CD14-positive monocyte (primary cell): ENCODE measurements at regions not wholly inside any gene's neighbourhood (a gene's known extent, or its start where the extent isn't known, plus 50 kb on each side); places are given as distances from the start of the nearest gene placed in this dataset.

Experiments
- DNase-seq, 3 donors: peaks; one replicate each; pipeline ENCODE4 v3.0.0-alpha.2; 2011 to 2022
- H2AFZ ChIP-seq: 2 replicates; pipeline ENCODE4 v1.6.0; 2012; ENCODE audit warnings: mild to moderate bottlenecking, low read depth, low read length, inconsistent platforms; ENCODE audit not compliant: insufficient read depth, poor library complexity, severe bottlenecking
- H3K27ac ChIP-seq, 2 donors: 1 replicate in 1 of 2; 2 replicates in 1 of 2; pipeline ENCODE4 v1.5.1; 2012 to 2013; ENCODE audit warnings: low read length in 2 of 2, control low read depth in 1 of 2, inconsistent platforms in 1 of 2, low read depth in 1 of 2, mild to moderate bottlenecking in 1 of 2
- H3K27me3 ChIP-seq, 2 donors: one replicate each; pipeline versions ENCODE4 v1.6.0 to v1.6.1; 2011 to 2013; ENCODE audit warnings: low read length in 2 of 2; ENCODE audit not compliant: control insufficient read depth in 2 of 2, insufficient read depth in 2 of 2
- H3K36me3 ChIP-seq, 2 donors: replicated peaks in 1 of 2; 1 replicate in 1 of 2; 2 replicates in 1 of 2; pipeline versions ENCODE4 v1.5.1 to v1.6.1; 2012 to 2013; ENCODE audit warnings: low read length in 2 of 2, control low read depth in 1 of 2, inconsistent platforms in 1 of 2, mild to moderate bottlenecking in 1 of 2; ENCODE audit not compliant: insufficient read depth in 2 of 2, control insufficient read depth in 1 of 2
- H3K4me1 ChIP-seq, 2 donors: 1 replicate in 1 of 2; 2 replicates in 1 of 2; pipeline versions ENCODE4 v1.5.1 to v1.6.1; 2012 to 2013; ENCODE audit warnings: low read length in 2 of 2, control low read depth in 1 of 2, inconsistent platforms in 1 of 2, mild to moderate bottlenecking in 1 of 2, moderate library complexity in 1 of 2; ENCODE audit not compliant: insufficient read depth in 2 of 2, control insufficient read depth in 1 of 2
- H3K4me2 ChIP-seq: replicated peaks from 2 replicates; pipeline ENCODE3; 2012; ENCODE audit warnings: low read length, moderate library complexity, mild to moderate bottlenecking; ENCODE audit not compliant: poor library complexity, severe bottlenecking; ENCODE audit errors: extremely low read depth
- H3K4me3 ChIP-seq, 3 experiments: fragments of 200-600 bp in 1 of 3; sonication (generic) in 1 of 3; replicated peaks in 1 of 3; 1 replicate in 2 of 3; 2 replicates in 1 of 3; pipeline ENCODE4 v1.5.1; 2011 to 2013; ENCODE audit warnings: low read length in 3 of 3, mild to moderate bottlenecking in 3 of 3, control low read depth in 2 of 3, low read depth in 2 of 3, inconsistent platforms in 1 of 3, moderate library complexity in 1 of 3
- H3K79me2 ChIP-seq: 2 replicates; pipeline ENCODE4 v1.6.0; 2012; ENCODE audit warnings: mild to moderate bottlenecking, control low read depth, inconsistent platforms, low read length, moderate library complexity; ENCODE audit not compliant: insufficient read depth
- H3K9ac ChIP-seq: 2 replicates; pipeline ENCODE4 v1.6.0; 2017; ENCODE audit warnings: low read length, mild to moderate bottlenecking; ENCODE audit not compliant: insufficient read depth, poor library complexity, severe bottlenecking
- H3K9me3 ChIP-seq, 2 donors: replicated peaks in 1 of 2; 1 replicate in 1 of 2; 2 replicates in 1 of 2; pipeline versions ENCODE4 v1.5.1 to v1.6.1; 2012 to 2013; ENCODE audit warnings: low read length in 2 of 2, control low read depth in 1 of 2; ENCODE audit not compliant: control insufficient read depth in 1 of 2, insufficient read depth in 1 of 2
- H4K20me1 ChIP-seq: 2 replicates; pipeline ENCODE4 v1.6.0; 2012; ENCODE audit warnings: mild to moderate bottlenecking, low read length, control low read depth, moderate library complexity; ENCODE audit not compliant: insufficient read depth
- H3K27ac Mint-ChIP-seq, 7 donors: one replicate each; pipeline ENCODE4 v1.8.0; 2020; ENCODE audit warnings: mild to moderate bottlenecking in 7 of 7, mixed read lengths in 7 of 7, moderate library complexity in 6 of 7, inconsistent platforms in 2 of 7
- H3K27me3 Mint-ChIP-seq, 3 donors: one replicate each; pipeline ENCODE4 v1.8.0; 2021 to 2022; ENCODE audit warnings: low read depth in 3 of 3, mild to moderate bottlenecking in 3 of 3, mixed read lengths in 3 of 3, moderate library complexity in 3 of 3, inconsistent platforms in 1 of 3
- H3K36me3 Mint-ChIP-seq, 2 donors: one replicate each; pipeline ENCODE4 v1.8.0; 2020; ENCODE audit warnings: mixed read lengths in 2 of 2, inconsistent platforms in 1 of 2, mild to moderate bottlenecking in 1 of 2
- H3K4me1 Mint-ChIP-seq: one replicate; pipeline ENCODE4 v1.8.0; 2020; ENCODE audit warnings: mild to moderate bottlenecking, mixed read lengths
- H3K4me3 Mint-ChIP-seq, 2 donors: one replicate each; pipeline ENCODE4 v1.8.0; 2020; ENCODE audit warnings: mild to moderate bottlenecking in 2 of 2, mixed read lengths in 2 of 2, moderate library complexity in 1 of 2
- H3K9me3 Mint-ChIP-seq, 7 donors: one replicate each; pipeline ENCODE4 v1.8.0; 2020 to 2022; ENCODE audit warnings: mixed read lengths in 7 of 7, mild to moderate bottlenecking in 6 of 7, moderate library complexity in 6 of 7, inconsistent platforms in 2 of 7
- WGBS: methylation state at CpG from one replicate; pipeline ENCODE4 v1.1.5; 2013; ENCODE audit warnings: missing lambda C conversion rate; ENCODE audit not compliant: insufficient coverage; 5-methylcytosine and 5-hydroxymethylcytosine counted together
- intact Hi-C, 2 donors: fragments of 100-400 bp; cut with micrococcal nuclease; formaldehyde crosslinking; loops; one replicate each; pipeline versions ENCODE4 v1.15.0 to v1.15.1; 2023
- TF ChIP-seq, protein P1 (sequence below): fragments of 200-600 bp; IDR thresholded peaks from one replicate; pipeline ENCODE4 v1.8.0; 2022; ENCODE audit warnings: antibody characterized with exemption, mild to moderate bottlenecking

DNA sequence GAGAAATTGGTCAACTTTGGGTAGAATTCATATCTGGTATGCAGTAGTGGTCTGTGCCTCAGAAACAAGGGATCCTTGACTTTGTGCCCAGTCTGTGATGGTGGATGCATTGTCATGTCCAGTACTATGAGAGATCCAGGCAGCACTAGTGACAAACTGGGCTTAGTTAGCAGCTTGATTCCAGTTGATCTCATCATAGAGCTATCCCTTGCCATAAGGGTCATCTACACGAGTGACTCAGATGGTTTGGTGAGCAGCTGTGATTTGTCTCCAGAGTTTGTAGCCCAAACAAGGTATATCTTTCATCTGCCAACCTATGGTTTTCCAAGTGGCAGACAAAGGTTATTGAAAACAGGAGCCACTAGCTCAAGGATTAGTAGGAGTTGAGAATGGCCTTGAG, 298.8 kb downstream of the GBA3 start:
- H3K4me2 ChIP-seq = no peak overlapping the region
- Mint-ChIP-seq H3K27me3 (peaks cover 0 to 2% (median 0%) of the 10 kb centered on the region in 3 donors), H3K4me1 (no peaks in the 10 kb centered on the region), H3K36me3 (no peaks in the 10 kb centered on the region), H3K4me3 (no peak overlapping the region), H3K9me3 (peaks cover 0 to 4% (median 0%) of the 10 kb centered on the region in 7 donors), H3K27ac (no peak overlapping the region)
- H3K4me3 ChIP-seq = no peak overlapping the region
- WGBS = no CpG with 5 or more reads among the region's 1 CpG
- no peaks in the 10 kb centered on the region for H3K4me1 ChIP-seq
- TF ChIP-seq, protein P1, sequence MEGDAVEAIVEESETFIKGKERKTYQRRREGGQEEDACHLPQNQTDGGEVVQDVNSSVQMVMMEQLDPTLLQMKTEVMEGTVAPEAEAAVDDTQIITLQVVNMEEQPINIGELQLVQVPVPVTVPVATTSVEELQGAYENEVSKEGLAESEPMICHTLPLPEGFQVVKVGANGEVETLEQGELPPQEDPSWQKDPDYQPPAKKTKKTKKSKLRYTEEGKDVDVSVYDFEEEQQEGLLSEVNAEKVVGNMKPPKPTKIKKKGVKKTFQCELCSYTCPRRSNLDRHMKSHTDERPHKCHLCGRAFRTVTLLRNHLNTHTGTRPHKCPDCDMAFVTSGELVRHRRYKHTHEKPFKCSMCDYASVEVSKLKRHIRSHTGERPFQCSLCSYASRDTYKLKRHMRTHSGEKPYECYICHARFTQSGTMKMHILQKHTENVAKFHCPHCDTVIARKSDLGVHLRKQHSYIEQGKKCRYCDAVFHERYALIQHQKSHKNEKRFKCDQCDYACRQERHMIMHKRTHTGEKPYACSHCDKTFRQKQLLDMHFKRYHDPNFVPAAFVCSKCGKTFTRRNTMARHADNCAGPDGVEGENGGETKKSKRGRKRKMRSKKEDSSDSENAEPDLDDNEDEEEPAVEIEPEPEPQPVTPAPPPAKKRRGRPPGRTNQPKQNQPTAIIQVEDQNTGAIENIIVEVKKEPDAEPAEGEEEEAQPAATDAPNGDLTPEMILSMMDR = no peak
- H3K27me3 ChIP-seq = no peaks in the 10 kb centered on the region
- H3K9me3 ChIP-seq = no peaks in the 10 kb centered on the region
- H3K36me3 ChIP-seq = no peaks in the 10 kb centered on the region
- no peaks in the 10 kb centered on the region for H4K20me1 ChIP-seq
- no peak for DNase-seq
- H2AFZ ChIP-seq = no peak overlapping the region
- H3K79me2 ChIP-seq = no peaks in the 10 kb centered on the region
- no peak overlapping the region for H3K27ac ChIP-seq
- no peak overlapping the region for H3K9ac ChIP-seq
- intact Hi-C loops = no loop called here

DNA sequence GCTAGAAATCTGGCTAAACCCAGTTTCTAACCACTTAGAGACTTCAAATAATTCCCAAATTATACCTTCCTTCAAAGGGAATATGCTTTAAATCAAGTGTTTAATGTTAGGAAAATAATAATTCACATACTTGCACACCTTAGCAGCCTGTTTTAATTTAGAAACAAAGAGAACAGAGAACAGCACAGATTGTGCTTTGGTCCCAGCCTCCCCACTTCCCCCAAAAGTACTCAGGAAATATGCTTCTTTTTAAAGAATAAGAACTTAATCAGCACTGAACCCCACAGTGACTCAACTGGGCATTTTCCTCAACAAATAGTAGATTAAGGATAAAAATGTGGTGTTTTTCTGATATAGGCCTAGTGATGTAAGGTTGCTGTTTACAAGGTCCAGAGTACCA, 295.8 kb downstream of the GBA3 start:
- no peaks in the 10 kb centered on the region for H4K20me1 ChIP-seq
- no peaks in the 10 kb centered on the region for H3K4me1 ChIP-seq
- DNase-seq = no peak
- intact Hi-C loops = no loop called here
- Mint-ChIP-seq H3K27me3 (peaks cover 0 to 3% (median 2%) of the 10 kb centered on the region in 3 donors), H3K4me3 (no peak overlapping the region), H3K27ac (no peak overlapping the region), H3K36me3 (no peaks in the 10 kb centered on the region), H3K9me3 (peaks cover 0 to 8% (median 2%) of the 10 kb centered on the region in 7 donors), H3K4me1 (no peaks in the 10 kb centered on the region)
- no peak overlapping the region for H3K4me3 ChIP-seq
- H3K9ac ChIP-seq = no peak overlapping the region
- TF ChIP-seq, protein P1 = no peak
- H3K36me3 ChIP-seq = no peaks in the 10 kb centered on the region
- H3K4me2 ChIP-seq = no peak overlapping the region
- H3K27ac ChIP-seq = no peak overlapping the region
- H2AFZ ChIP-seq = no peak overlapping the region
- no peaks in the 10 kb centered on the region for H3K79me2 ChIP-seq
- H3K9me3 ChIP-seq = no peaks in the 10 kb centered on the region
- no peaks in the 10 kb centered on the region for H3K27me3 ChIP-seq
